ENCODE measurements at regions not wholly inside any gene's neighbourhood (a gene's known extent, or its start where the extent isn't known, plus 50 kb on each side); places are given as distances from the start of the nearest gene placed in this dataset.

DNA sequence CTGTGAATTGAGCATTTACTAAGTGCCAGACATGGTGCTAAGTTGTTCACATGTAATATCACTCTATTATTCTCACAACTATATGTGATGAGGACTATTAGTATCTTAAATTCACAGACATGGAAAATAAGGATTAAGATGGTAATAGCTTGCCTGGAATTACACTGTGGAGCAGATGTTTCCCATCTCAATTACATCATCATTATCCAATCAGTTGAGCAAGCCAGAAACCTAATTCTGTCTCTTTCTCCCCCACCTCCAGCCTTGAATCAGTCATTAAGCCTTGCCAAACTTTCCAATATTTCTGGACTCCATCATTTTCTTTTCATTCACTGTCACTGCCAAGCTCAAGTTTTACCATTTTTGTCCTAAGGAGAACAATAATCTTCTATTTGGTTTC is 287.8 kb upstream of the KITLG start:
- TF ChIP-seq GATA2 (IDR thresholded peaks at IDR 0.05; ENCODE audit: low read depth, low read length), result no peak
- TF ChIP-seq GATA3 (IDR thresholded peaks at IDR 0.05; ENCODE audit: low read depth, low read length), result no peak
